NCI-H446 treated with DMSO at 0.1 percent for 48 hours (cell line): ENCODE measurements at regions not wholly inside any gene's neighbourhood (a gene's known extent, or its start where the extent isn't known, plus 50 kb on each side); places are given as distances from the start of the nearest gene placed in this dataset.

Source experiments
- DNase-seq: peaks from one replicate; lab custom pipeline; 2025; lab: John Stamatoyannopoulos, UW

GRCh38 chr5:67409126-67409777, 212.7 kb upstream of the CD180 start:
- DNase-seq = no peak

DNA sequence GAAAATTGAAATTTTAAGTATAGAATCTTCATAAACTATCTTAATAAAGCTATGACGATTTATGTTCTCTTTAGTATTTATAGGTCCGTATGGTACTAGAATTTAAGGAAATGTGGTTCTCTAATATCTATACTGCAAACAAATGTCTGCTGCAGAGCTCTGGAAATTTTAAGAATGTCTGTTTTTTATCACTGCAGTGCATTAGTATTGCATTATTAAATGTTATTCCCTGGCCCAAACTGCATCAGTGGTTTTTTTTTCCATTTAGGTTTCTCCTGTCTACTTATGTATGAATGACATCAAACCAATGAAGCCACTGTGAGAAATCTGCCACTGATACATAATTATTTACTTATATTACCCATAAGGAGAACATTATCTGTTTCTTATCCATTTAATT, 211.4 kb upstream of the CD180 start:
- no peak for DNase-seq

DNA sequence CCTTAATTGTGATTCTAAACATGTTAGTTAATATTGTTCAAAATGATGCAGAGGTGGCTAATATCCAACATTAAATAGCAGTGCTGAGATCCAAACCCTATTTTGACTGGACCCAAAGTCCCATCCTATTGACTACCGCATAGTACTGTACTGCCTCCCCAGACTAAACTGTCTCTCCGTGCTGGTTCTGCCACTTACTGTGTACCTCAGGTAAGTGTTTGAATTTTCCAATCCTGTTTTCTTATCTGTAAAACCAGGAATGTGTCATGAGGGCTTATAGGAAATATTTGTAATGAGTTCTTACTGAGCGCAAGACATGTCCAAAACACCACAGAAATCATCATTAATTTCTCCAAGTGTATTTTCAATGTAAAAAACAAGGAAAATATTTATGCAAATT, 209.2 kb upstream of the CD180 start:
- DNase-seq = no peak

DNA sequence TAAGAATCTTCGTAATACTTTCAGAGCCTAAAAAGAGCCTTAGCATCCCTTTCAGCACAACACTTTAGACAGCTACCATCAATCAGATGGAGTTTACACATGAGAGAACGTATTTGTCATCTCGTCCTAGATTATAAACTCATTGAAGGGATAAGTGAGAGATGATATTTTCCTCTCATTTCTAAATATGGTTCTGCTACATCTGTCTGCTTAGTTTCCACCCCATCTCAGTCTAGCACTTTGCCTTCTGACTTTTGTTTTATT, 208.4 kb upstream of the CD180 start:
- no peak for DNase-seq

GRCh38 chr5:67404256-67405100, 207.9 kb upstream of the CD180 start:
- no peak for DNase-seq

GRCh38 chr5:67402526-67402925, 205.9 kb upstream of the CD180 start:
- DNase-seq = no peak

DNA sequence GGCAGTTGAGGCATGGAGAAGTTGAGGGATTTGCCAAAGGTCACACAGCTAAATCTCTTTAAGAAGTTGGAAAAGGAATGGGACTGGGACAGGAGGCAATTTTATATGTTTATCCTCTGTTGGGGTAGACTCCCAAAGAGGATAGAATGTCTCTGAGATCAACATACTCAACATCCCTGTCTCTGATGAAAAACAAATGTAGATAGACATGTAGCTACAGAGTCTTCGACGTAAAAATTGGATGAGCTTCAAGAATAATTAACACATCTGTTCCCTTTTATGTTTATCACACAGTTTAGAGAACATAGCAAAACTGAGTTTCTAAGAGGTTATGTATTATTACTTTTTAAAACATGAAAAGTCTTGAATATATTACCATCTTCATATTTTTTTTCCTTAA, 204.6 kb upstream of the CD180 start:
- DNase-seq = no peak

DNA sequence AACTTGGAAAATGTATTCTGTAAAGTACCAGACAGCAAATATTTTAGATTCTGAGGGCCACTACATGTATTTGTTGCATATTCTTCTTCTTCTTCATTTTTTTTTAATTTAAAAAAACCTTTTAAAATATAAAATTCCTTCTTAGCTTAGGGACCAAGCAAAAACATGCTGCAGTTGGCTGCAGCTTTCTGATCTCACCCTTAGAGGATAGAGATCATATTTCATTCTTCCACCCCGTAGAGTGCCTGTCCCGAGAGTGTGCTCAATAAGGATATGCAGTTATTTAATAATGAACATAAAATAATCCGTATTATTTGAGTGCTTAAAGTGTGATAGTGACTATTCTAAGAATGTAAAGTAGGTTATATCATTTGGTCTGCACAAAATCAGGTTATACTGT, 204.2 kb upstream of the CD180 start:
- DNase-seq = no peak

DNA sequence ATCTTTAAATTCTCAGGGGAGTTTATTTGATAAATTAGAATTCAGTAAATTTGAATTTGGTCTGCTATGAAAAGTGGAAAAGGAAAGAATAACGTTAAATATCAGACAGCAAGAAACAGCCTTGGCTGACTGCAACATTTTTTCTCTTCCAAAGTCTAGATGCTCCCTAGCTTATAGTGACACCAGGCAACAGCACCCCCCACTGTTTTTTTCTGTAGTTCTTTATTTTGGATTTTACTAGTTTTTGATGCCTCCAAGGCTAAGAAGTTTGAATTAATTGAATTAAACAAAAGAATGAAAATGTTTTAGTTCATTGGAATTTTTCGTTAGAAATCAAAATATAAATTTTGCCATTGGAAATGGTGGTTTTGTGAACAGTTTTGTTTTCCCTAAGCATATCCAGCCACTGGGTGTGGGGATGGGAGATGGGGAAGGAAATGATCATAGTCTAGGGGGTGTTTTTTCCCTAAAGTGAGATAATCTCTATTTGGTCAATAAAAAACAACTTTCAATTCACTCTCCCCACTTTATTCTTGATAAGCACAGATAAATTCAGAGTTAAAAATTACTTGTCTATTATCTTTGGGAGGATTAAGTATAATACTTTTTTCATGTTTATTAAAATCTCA, 199.3 kb upstream of the CD180 start:
- DNase-seq = no peak

- DNase-seq = no peak
These were observed 196.6 kb upstream of the CD180 start for GRCh38 chr5:67393211-67393610.

DNA sequence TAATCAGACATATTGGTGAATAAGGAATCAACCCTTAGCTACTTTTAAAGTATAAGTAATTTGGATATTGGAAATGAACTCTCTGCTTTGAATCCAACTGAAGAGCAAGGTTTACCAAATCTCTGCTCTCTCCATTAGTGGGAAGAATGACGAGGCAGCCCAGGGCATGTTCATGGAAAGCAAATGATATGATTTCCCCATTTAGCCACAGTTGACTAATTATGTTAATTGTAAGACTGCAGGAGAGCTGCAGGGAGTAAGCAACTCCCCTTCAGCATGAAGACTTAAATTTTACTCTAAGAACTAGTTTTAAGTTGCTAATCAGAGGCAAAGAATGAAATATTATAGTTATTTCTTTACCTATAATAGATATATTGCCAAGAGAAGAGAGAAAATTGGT, 194.3 kb upstream of the CD180 start:
- no peak for DNase-seq

GRCh38 chr5:67383451-67383850, 186.9 kb upstream of the CD180 start:
- no peak for DNase-seq

GRCh38 chr5:67381236-67381880, 184.8 kb upstream of the CD180 start:
- no peak for DNase-seq

DNA sequence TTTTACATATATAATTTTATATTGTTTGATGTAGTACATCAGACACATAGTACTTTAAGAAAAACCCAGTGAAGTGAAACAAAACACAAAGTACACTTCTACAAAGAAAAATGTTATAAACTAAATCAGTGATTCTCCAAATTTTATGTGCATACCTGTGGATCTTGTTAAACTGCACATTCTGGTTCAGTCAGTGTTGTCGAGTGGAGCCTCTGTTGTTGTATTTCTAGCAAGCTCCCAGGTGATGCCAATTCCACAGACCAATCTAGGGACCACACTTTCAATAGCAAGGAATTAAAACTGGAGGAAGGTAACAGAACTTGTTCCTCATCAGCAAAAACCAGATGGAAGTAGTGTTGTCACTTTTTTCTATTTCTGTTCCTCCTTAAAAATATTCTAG, 183.8 kb upstream of the CD180 start:
- no peak for DNase-seq

DNA sequence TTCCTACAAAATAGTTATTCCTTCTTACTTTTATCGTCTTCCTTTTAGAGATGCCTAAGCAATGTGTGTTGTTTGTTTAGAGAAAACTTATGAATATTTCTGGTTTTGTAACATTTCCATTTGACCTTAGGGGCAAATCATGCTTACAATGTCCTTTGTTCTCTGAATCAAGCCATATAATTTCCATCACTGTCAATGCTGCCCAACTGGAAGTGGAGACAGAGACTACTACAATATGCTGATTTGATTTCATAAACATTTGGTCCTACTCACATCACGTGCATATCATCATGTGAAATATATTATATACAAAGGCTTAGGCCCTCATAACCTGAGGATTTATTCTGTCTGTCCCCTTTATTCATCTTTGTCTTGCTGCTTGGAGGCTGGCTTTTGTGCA, 183.2 kb upstream of the CD180 start:
- no peak for DNase-seq

GRCh38 chr5:67378256-67378655, 181.7 kb upstream of the CD180 start:
- no peak for DNase-seq

GRCh38 chr5:67377631-67378030, 181.0 kb upstream of the CD180 start:
- DNase-seq = peak; percentile 31

- DNase-seq = no peak
These were observed 179.0 kb upstream of the CD180 start for GRCh38 chr5:67375606-67376005.

- no peak for DNase-seq
These were observed 177.8 kb upstream of the CD180 start for GRCh38 chr5:67374378-67374777.

GRCh38 chr5:67373518-67373917, 176.9 kb upstream of the CD180 start:
- no peak for DNase-seq

DNA sequence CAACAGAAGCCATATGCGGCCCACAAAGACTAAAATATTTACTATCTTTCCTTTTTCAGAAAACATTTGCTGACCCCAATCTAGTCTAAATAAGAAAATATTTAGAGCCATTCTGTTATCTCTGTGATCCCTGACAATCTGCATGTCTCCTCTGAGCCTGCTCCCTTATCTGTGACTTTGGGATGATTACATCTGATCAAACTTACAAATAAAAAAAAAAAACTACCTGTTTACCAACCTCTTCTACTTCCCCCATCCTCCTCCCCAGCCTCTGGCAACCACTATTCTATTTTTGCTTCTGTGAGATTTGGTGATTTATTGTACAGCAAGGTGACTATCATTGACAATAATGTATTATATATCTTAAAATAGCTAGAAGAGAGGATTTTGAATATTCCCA, 176.3 kb upstream of the CD180 start:
- DNase-seq = no peak

- DNase-seq = no peak
These were observed 175.3 kb upstream of the CD180 start for GRCh38 chr5:67371924-67372323.
